ENCODE measurements at regions not wholly inside any gene's neighbourhood (a gene's known extent, or its start where the extent isn't known, plus 50 kb on each side); places are given as distances from the start of the nearest gene placed in this dataset.

- TF ChIP-seq ZNF384 (IDR thresholded peaks at IDR 0.05) (no peak), TARDBP (IDR thresholded peaks at IDR 0.05) (no peak), PKNOX1 (IDR thresholded peaks at IDR 0.05) (no peak), NFRKB (IDR thresholded peaks at IDR 0.05) (no peak), FOXM1 (IDR thresholded peaks at IDR 0.05; ENCODE audit: borderline replicate concordance) (no peak), BHLHE40 (IDR thresholded peaks at IDR 0.05; ENCODE audit: borderline replicate concordance) (no peak), SP1 (IDR thresholded peaks at IDR 0.05) (no peak)
Observed at GRCh38 chr19:57028804-57029525, 90.8 kb upstream of the USP29 start.
